GM13977 (cell line): ENCODE measurements at regions not wholly inside any gene's neighbourhood (a gene's known extent, or its start where the extent isn't known, plus 50 kb on each side); places are given as distances from the start of the nearest gene placed in this dataset.

Experiments
- DNase-seq: peaks from one replicate; pipeline ENCODE4 v3.0.0; 2012; ENCODE audit warnings: low spot score
- CTCF ChIP-seq: IDR thresholded peaks from 2 replicates; pipeline ENCODE4 v1.5.1; 2012; ENCODE audit warnings: mild to moderate bottlenecking, control low read depth; ENCODE audit not compliant: insufficient read depth; ENCODE audit errors: extremely low read depth, missing control alignments
- in situ Hi-C: fragments of 300-500 bp; cut with MboI; formaldehyde crosslinking; loops from one replicate; pipeline ENCODE4 v1.12.0; 2022; ENCODE audit warnings: low sequenced_read_pairs, low pct_unique_long_range_greater_than_20kb, mixed read lengths, inconsistent platforms; ENCODE audit not compliant: unreplicated experiment

DNA sequence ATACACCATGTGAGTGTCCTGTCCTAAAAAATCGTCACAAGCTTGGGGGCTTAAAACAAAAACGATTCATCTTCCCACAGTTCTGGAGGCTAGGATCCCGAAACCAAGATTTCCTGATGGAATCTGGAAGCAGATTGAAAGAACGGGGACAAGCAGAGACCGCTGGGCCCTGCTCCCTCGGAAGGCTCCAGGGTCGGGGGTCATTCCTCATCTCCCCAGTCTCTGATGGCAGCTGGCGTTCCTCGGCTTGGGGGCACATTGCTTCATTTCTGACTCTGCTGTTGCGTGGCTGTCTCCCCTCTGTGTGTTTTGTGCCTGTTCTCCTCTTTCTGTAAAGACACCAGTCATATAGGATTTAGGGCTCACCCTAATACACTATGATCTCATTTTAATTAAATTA, 114.2 kb upstream of the TMPRSS2 start:
- DNase-seq, result no peak
- TF ChIP-seq CTCF, result no peak
- in situ Hi-C loops, result no loop called here

GRCh38 chr21:41621513-41621912, 113.6 kb upstream of the TMPRSS2 start:
- no peak for TF ChIP-seq CTCF
- in situ Hi-C loops, result no loop called here
- DNase-seq, result no peak

- in situ Hi-C loops, result no loop called here
- DNase-seq, result no peak
- no peak for TF ChIP-seq CTCF
These were observed 113.0 kb upstream of the TMPRSS2 start for GRCh38 chr21:41620982-41621381.

DNA sequence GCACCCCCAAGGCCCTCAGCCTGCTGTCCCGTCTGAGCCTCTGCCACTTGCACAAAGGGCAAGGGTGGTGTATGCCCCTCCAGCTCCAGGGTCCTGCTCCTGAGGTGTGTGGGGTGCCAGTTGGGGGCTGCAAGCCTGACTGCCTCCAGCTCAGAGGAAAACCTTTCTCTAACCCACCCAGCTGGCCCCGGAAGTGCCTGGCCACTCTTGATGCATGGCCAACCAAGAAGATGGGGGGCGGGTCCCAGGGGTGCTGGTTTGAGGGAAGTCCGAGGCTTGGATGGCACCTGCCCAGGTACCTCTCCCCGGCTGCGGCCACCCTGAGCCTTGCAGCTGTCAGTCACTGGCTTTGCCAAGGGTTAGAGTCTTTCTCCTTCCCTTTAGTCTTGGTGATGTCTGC, 112.6 kb upstream of the TMPRSS2 start:
- no peak for TF ChIP-seq CTCF
- DNase-seq, result no peak
- in situ Hi-C loops, result no loop called here

DNA sequence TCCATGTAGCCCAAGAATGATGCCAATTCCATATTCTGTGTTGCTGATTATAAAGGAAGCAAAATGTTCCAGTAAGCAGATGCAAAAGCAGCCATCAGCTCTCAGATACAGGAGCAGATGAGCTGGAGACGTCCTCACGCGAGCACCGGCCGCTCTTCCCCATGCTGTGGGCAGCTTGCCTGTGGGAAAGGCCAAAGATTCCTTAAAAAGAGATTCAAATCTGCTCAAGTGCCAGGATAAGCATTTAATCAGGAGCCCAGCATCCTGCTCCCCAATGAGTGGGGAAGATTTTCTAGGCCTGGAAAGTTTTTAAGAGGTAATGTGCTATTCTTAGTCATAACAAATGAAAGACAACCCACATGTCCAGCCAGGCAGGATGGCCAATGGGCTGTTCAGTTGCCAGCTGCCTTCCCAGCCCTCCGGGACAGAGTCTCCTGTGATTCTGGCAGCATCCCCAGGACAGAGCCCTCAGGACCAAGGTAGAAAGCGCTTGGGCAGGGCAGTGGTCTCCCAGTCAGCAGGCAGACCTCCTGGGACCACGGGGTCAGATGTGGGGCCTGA, 108.2 kb upstream of the TMPRSS2 start:
- in situ Hi-C loops, result no loop called here
- DNase-seq, result no peak

GRCh38 chr21:41615613-41616012, 107.7 kb upstream of the TMPRSS2 start:
- in situ Hi-C loops, result no loop called here
- no peak for DNase-seq
- no peak for TF ChIP-seq CTCF

More for the DNA sequence above, 108.2 kb upstream of the TMPRSS2 start:
- no peak for TF ChIP-seq CTCF

GRCh38 chr21:41614511-41614910, 106.6 kb upstream of the TMPRSS2 start:
- in situ Hi-C loops, result no loop called here
- no peak for DNase-seq
- TF ChIP-seq CTCF, result no peak
